ENCODE measurements at regions not wholly inside any gene's neighbourhood (a gene's known extent, or its start where the extent isn't known, plus 50 kb on each side); places are given as distances from the start of the nearest gene placed in this dataset.

DNA sequence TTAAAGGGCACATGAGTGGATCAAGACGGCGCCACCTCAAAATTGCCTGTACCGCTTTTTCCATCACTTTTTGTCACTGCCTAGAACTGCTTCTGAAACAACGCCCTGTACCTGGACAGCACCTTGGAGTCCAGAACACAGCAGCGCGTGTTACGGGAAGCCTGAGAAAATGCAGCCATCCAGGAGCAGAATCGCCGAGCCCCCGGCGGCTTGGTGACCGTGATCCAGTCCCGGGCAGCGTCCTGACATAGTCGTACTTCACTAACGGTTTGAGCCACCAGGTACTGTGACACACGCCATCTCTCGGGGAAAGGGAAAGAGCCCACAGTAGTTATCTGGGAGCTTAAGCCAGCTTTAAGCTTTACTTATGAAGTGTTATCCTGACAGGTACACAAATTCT lies 168.9 kb upstream of the SALL3 start:
- TF ChIP-seq, protein P1, sequence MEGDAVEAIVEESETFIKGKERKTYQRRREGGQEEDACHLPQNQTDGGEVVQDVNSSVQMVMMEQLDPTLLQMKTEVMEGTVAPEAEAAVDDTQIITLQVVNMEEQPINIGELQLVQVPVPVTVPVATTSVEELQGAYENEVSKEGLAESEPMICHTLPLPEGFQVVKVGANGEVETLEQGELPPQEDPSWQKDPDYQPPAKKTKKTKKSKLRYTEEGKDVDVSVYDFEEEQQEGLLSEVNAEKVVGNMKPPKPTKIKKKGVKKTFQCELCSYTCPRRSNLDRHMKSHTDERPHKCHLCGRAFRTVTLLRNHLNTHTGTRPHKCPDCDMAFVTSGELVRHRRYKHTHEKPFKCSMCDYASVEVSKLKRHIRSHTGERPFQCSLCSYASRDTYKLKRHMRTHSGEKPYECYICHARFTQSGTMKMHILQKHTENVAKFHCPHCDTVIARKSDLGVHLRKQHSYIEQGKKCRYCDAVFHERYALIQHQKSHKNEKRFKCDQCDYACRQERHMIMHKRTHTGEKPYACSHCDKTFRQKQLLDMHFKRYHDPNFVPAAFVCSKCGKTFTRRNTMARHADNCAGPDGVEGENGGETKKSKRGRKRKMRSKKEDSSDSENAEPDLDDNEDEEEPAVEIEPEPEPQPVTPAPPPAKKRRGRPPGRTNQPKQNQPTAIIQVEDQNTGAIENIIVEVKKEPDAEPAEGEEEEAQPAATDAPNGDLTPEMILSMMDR (IDR thresholded peaks at IDR 0.05; ENCODE audit: unreplicated experiment): no peak
- no peaks in the 10 kb centered on the region for H3K36me3 Mint-ChIP-seq (ENCODE audit: insufficient read depth, unreplicated experiment)
- H3K27ac Mint-ChIP-seq (ENCODE audit: low read depth, unreplicated experiment): no peak overlapping the region
- H3K4me1 Mint-ChIP-seq (ENCODE audit: insufficient read depth, unreplicated experiment): no peaks in the 10 kb centered on the region
- POLR2A ChIA-PET: no interaction called here
- CTCF ChIA-PET: interaction anchor here (0.9 kb wide), 1 partner anchor 21 kb away, joined by 3 read pairs; no protein-coding TSS in a partner anchor
- intact Hi-C loops (cut with micrococcal nuclease): no loop called here
- no TSS peak for BruUV-seq (replicated peaks)
- H3K9me3 Mint-ChIP-seq (ENCODE audit: unreplicated experiment): peaks cover 29% of the 10 kb centered on the region
- no peak for DNase-seq (ENCODE audit: unreplicated experiment)
- H3K27me3 Mint-ChIP-seq (ENCODE audit: insufficient read depth, unreplicated experiment): no peaks in the 10 kb centered on the region
- H3K4me3 Mint-ChIP-seq (ENCODE audit: unreplicated experiment): no peak overlapping the region

DNA sequence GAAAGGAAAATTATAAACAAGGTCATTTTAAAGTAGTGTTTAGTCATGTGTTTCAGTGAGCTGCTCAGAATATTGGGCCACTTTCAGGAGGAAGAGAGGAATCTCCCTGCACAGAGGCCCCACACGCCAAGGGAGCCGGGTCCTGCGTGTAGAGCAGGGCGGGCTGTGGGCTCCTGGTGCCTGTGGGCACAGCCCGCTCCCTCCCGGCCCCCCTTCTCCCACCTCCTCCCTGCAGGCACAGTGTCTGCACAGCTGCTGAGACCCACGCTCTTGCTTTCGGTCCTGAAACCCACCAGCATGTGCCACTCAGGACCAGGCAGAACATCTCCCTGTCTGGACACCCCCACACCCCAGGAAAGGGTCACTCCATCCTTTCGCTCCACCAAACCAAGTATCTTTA lies 167.6 kb upstream of the SALL3 start:
- CTCF ChIA-PET: interaction anchor here (1.1 kb wide), 1 partner anchor 29 kb away, joined by 3 read pairs; no protein-coding TSS in a partner anchor

DNA sequence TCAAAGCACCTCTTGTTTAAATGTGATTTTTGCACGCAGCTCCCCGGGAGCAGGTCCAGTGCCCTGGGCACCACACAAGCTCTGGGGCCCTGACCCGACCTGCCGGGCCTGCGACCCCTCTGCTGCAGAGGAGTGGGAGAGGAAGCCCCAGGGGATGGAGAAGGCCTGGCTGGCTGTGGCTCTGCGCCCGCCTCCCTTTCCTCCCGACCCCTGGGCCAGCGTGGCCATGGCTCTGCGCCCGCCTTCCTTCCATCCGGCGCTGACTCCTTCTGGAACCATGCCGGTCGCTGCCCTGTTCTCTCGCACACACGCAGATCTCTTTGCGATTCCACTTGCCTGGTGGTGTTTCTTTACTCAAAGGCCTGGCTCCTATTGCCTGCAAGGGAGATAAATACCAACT lies 166.5 kb upstream of the SALL3 start:
- Mint-ChIP-seq H3K4me3 (ENCODE audit: unreplicated experiment) (no peak overlapping the region), H3K27me3 (ENCODE audit: insufficient read depth, unreplicated experiment) (no peaks in the 10 kb centered on the region), H3K4me1 (ENCODE audit: insufficient read depth, unreplicated experiment) (no peaks in the 10 kb centered on the region), H3K9me3 (ENCODE audit: unreplicated experiment) (peaks cover 24% of the 10 kb centered on the region), H3K27ac (ENCODE audit: low read depth, unreplicated experiment) (no peak overlapping the region), H3K36me3 (ENCODE audit: insufficient read depth, unreplicated experiment) (no peaks in the 10 kb centered on the region)
- BruUV-seq (replicated peaks): no TSS peak
- CTCF ChIA-PET: interaction anchor here (0.6 kb wide), 1 partner anchor 35 kb away, joined by 3 read pairs; no protein-coding TSS in a partner anchor
- POLR2A ChIA-PET: no interaction called here
- no peak for DNase-seq (ENCODE audit: unreplicated experiment)
- TF ChIP-seq, protein P1 (IDR thresholded peaks at IDR 0.05; ENCODE audit: unreplicated experiment): no peak
- intact Hi-C loops (cut with micrococcal nuclease): no loop called here

More for the DNA sequence above, 167.6 kb upstream of the SALL3 start:
- BruUV-seq (replicated peaks): no TSS peak
- POLR2A ChIA-PET: interaction anchor here (0.7 kb wide), 1 partner anchor 1105 kb away, joined by 4 read pairs; no protein-coding TSS in a partner anchor
- no peak overlapping the region for H3K4me3 Mint-ChIP-seq (ENCODE audit: unreplicated experiment)
- H3K9me3 Mint-ChIP-seq (ENCODE audit: unreplicated experiment): peaks cover 24% of the 10 kb centered on the region
- no peaks in the 10 kb centered on the region for H3K4me1 Mint-ChIP-seq (ENCODE audit: insufficient read depth, unreplicated experiment)
- no peaks in the 10 kb centered on the region for H3K36me3 Mint-ChIP-seq (ENCODE audit: insufficient read depth, unreplicated experiment)
- no peaks in the 10 kb centered on the region for H3K27me3 Mint-ChIP-seq (ENCODE audit: insufficient read depth, unreplicated experiment)
- TF ChIP-seq, protein P1 (IDR thresholded peaks at IDR 0.05; ENCODE audit: unreplicated experiment): no peak
- intact Hi-C loops (cut with micrococcal nuclease): no loop called here
- H3K27ac Mint-ChIP-seq (ENCODE audit: low read depth, unreplicated experiment): no peak overlapping the region
- no peak for DNase-seq (ENCODE audit: unreplicated experiment)

DNA sequence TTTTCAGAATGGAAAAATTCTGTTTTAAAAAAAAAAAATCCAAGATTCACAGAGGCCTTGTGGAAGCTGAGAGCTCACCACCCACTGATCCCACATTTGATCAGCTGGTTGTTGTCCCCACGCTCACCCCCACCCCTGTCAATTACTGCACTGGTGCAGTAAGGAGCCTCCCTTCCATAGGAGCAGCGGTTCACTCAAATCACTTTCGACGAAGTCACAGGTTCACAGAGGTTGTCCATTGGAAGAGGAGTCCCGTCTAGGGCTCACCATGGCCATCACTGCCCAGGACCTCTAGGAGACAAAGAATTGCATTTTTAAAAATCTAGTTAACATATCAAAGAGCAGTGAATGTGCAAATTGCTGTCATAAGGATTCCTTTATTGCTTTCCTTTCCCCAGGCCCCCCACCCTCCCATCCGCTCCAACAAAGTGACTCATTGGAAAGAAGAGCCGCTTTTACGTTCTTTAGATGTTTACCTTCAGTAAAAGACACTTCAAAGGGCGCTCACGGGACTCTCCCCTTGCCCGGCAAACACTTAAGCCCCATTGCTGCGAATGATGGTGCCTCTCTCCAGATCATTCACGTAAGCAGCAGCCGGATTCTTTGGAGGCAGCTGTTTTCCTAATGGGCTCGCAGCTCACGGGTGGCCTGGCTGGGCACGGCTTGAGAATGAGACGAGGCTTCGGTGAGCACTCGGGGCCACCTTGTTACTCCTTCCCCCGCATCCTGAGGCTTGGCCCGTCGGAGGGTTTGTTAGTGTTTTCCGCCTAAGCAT lies 165.5 kb upstream of the SALL3 start:
- peaks cover 24% of the 10 kb centered on the region for H3K9me3 Mint-ChIP-seq (ENCODE audit: unreplicated experiment)
- intact Hi-C loops (cut with micrococcal nuclease): no loop called here
- no peaks in the 10 kb centered on the region for H3K4me1 Mint-ChIP-seq (ENCODE audit: insufficient read depth, unreplicated experiment)
- TF ChIP-seq, protein P1 (IDR thresholded peaks at IDR 0.05; ENCODE audit: unreplicated experiment): no peak
- ChIA-PET POLR2A (no interaction called here), CTCF (interaction anchor here (0.6 kb wide), 1 partner anchor 52 kb away, joined by 3 read pairs; no protein-coding TSS in a partner anchor)
- no peak for DNase-seq (ENCODE audit: unreplicated experiment)
- H3K27me3 Mint-ChIP-seq (ENCODE audit: insufficient read depth, unreplicated experiment): no peaks in the 10 kb centered on the region
- no peaks in the 10 kb centered on the region for H3K36me3 Mint-ChIP-seq (ENCODE audit: insufficient read depth, unreplicated experiment)
- BruUV-seq (replicated peaks): no TSS peak
- no peak overlapping the region for H3K4me3 Mint-ChIP-seq (ENCODE audit: unreplicated experiment)
- no peak overlapping the region for H3K27ac Mint-ChIP-seq (ENCODE audit: low read depth, unreplicated experiment)

Measured in MCF 10A (cell line).